Glutamatergic neuron (in vitro differentiated cells): ENCODE measurements at regions not wholly inside any gene's neighbourhood (a gene's known extent, or its start where the extent isn't known, plus 50 kb on each side); places are given as distances from the start of the nearest gene placed in this dataset.
"Not testable (repeated sequence)": the region's sequence is repeated elsewhere in the genome, so short reads cannot be mapped to it uniquely, and the experiment has no call there.

Source experiments
- DNase-seq: peaks from one replicate; pipeline ENCODE4 v3.0.0; 2022
- H3K27ac Mint-ChIP-seq: one replicate; pipeline ENCODE4 v1.8.0; 2020; ENCODE audit warnings: mild to moderate bottlenecking, mixed read lengths, inconsistent platforms; ENCODE audit not compliant: unreplicated experiment
- H3K27me3 Mint-ChIP-seq: one replicate; pipeline ENCODE4 v1.8.0; 2020; ENCODE audit warnings: mild to moderate bottlenecking, moderate library complexity, mixed read lengths, inconsistent platforms; ENCODE audit not compliant: unreplicated experiment
- H3K36me3 Mint-ChIP-seq: one replicate; pipeline ENCODE4 v1.8.0; 2020; ENCODE audit warnings: mild to moderate bottlenecking, mixed read lengths, inconsistent platforms; ENCODE audit not compliant: unreplicated experiment
- H3K4me1 Mint-ChIP-seq: one replicate; pipeline ENCODE4 v1.8.0; 2020; ENCODE audit warnings: mild to moderate bottlenecking, low read depth, mixed read lengths, inconsistent platforms; ENCODE audit not compliant: unreplicated experiment
- H3K4me3 Mint-ChIP-seq: one replicate; pipeline ENCODE4 v1.8.0; 2020; ENCODE audit warnings: mild to moderate bottlenecking, mixed read lengths, inconsistent platforms; ENCODE audit not compliant: unreplicated experiment
- H3K9me3 Mint-ChIP-seq: one replicate; pipeline ENCODE4 v1.8.0; 2020; ENCODE audit warnings: mild to moderate bottlenecking, moderate library complexity, mixed read lengths, inconsistent platforms; ENCODE audit not compliant: unreplicated experiment
- TF ChIP-seq, protein P1 (sequence below): fragments of 200-600 bp; sonication (generic); IDR thresholded peaks from one replicate; pipeline ENCODE4 v1.5.0; 2021; ENCODE audit not compliant: partially characterized antibody, unreplicated experiment

- peaks cover 4% of the 10 kb centered on the region for H3K9me3 Mint-ChIP-seq
- DNase-seq, result no peak
- H3K36me3 Mint-ChIP-seq, result peaks cover 6% of the 10 kb centered on the region
- no peak overlapping the region for H3K4me3 Mint-ChIP-seq
- no peaks in the 10 kb centered on the region for H3K27me3 Mint-ChIP-seq
- peak overlapping the region; percentile 85 for H3K27ac Mint-ChIP-seq
- peaks cover 14% of the 10 kb centered on the region for H3K4me1 Mint-ChIP-seq
- TF ChIP-seq, protein P1, sequence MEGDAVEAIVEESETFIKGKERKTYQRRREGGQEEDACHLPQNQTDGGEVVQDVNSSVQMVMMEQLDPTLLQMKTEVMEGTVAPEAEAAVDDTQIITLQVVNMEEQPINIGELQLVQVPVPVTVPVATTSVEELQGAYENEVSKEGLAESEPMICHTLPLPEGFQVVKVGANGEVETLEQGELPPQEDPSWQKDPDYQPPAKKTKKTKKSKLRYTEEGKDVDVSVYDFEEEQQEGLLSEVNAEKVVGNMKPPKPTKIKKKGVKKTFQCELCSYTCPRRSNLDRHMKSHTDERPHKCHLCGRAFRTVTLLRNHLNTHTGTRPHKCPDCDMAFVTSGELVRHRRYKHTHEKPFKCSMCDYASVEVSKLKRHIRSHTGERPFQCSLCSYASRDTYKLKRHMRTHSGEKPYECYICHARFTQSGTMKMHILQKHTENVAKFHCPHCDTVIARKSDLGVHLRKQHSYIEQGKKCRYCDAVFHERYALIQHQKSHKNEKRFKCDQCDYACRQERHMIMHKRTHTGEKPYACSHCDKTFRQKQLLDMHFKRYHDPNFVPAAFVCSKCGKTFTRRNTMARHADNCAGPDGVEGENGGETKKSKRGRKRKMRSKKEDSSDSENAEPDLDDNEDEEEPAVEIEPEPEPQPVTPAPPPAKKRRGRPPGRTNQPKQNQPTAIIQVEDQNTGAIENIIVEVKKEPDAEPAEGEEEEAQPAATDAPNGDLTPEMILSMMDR, result no peak
These were observed 324.0 kb upstream of the MON1B start for GRCh38 chr16:76866994-76867393.

DNA sequence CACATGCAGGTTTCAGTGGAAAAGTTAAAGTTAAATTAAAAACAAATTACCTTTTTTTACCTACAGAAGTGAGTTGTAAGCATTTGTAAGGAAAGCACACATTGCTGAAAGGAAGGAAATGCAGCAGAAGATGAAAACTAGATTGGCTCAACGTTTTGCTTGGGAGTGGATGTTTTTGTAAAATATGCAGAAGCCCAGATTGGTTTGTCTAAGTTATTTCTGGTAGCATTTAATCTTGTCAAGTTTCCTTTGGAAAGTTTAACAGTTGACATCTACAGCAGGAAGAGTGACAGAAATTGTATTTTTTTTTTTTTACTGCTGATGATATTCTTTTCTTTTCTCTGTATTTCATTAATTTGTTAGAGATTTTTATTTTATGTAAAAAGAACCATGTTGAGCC lies 315.1 kb upstream of the MON1B start:
- Mint-ChIP-seq H3K27ac (no peak overlapping the region), H3K36me3 (no peaks in the 10 kb centered on the region), H3K27me3 (no peaks in the 10 kb centered on the region), H3K9me3 (peaks cover 1% of the 10 kb centered on the region), H3K4me1 (peaks cover 3% of the 10 kb centered on the region), H3K4me3 (no peak overlapping the region)
- no peak for DNase-seq
- TF ChIP-seq, protein P1, result no peak

GRCh38 chr16:76879420-76879819 lies 311.6 kb upstream of the MON1B start:
- TF ChIP-seq, protein P1, result no peak
- Mint-ChIP-seq H3K4me1 (peaks cover 11% of the 10 kb centered on the region), H3K9me3 (no peaks in the 10 kb centered on the region), H3K27ac (no peak overlapping the region), H3K36me3 (no peaks in the 10 kb centered on the region), H3K4me3 (no peak overlapping the region), H3K27me3 (no peaks in the 10 kb centered on the region)
- no peak for DNase-seq

DNA sequence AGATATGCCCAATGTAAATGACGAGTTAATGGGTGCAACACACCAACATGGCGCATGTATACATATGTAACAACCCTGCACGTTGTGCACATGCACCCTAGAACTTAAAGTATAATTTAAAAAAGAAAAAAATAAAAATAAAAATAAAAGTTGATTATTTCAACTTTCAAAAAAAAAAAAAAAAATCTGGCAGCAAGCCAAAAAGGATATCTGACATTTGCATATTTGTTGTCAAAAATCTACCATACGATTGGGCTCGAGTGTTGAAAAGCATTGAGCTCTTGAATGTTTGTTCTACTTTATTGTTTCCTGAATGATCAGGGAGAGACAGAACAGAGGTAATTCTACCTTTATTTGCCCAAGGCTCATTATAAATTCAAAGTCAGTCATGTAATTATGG lies 310.5 kb upstream of the MON1B start:
- H3K4me3 Mint-ChIP-seq, H3K36me3 Mint-ChIP-seq, H3K27me3 Mint-ChIP-seq, H3K27ac Mint-ChIP-seq, DNase-seq, H3K9me3 Mint-ChIP-seq: not testable (repeated sequence)
- peaks cover 11% of the 10 kb centered on the region for H3K4me1 Mint-ChIP-seq

DNA sequence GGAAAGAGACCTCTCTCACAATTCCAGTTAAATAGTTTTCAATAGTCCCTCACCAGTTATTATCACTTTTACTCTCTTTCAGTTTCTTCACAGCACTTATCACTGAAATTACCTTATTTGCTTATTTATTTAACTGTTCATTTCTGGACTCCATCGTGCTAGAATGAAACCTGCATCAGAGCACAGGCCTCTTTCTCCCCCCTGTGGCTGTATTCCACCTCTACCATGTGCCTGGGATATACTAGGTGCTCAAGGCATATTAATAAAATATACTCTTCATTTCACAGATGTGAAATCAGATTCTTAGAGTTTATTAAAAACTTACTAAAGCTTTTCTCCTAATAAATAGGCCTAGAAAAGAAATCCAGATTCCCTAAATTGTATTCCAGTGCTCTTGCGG lies 308.9 kb upstream of the MON1B start:
- no peaks in the 10 kb centered on the region for H3K36me3 Mint-ChIP-seq
- H3K4me1 Mint-ChIP-seq, result peaks cover 16% of the 10 kb centered on the region
- H3K9me3 Mint-ChIP-seq, result no peaks in the 10 kb centered on the region
- no peaks in the 10 kb centered on the region for H3K27me3 Mint-ChIP-seq
- no peak overlapping the region for H3K27ac Mint-ChIP-seq
- DNase-seq, result no peak
- TF ChIP-seq, protein P1, result no peak
- no peak overlapping the region for H3K4me3 Mint-ChIP-seq

GRCh38 chr16:76883076-76883475 lies 307.9 kb upstream of the MON1B start:
- Mint-ChIP-seq H3K36me3 (no peaks in the 10 kb centered on the region), H3K4me3 (no peak overlapping the region)
- TF ChIP-seq, protein P1, result no peak

More at GRCh38 chr16:76883076-76883475, 307.9 kb upstream of the MON1B start:
- no peaks in the 10 kb centered on the region for H3K27me3 Mint-ChIP-seq
- peak overlapping the region; percentile 71 for H3K27ac Mint-ChIP-seq
- no peak for DNase-seq
- peaks cover 21% of the 10 kb centered on the region for H3K4me1 Mint-ChIP-seq
- H3K9me3 Mint-ChIP-seq, result no peaks in the 10 kb centered on the region
